H9 (cell line): ENCODE measurements at regions not wholly inside any gene's neighbourhood (a gene's known extent, or its start where the extent isn't known, plus 50 kb on each side); places are given as distances from the start of the nearest gene placed in this dataset.

Experiments
- DNase-seq: peaks from one replicate; pipeline ENCODE4 v3.0.0-alpha.2; 2017
- H2AFZ ChIP-seq: one replicate; pipeline ENCODE4 v1.6.1; 2013; ENCODE audit warnings: mild to moderate bottlenecking, low read length, control low read depth, moderate library complexity
- H2AK5ac ChIP-seq: 2 replicates; pipeline ENCODE4 v1.6.1; 2013; ENCODE audit warnings: low read length, control low read depth, mixed read lengths; ENCODE audit not compliant: insufficient read length
- H2BK120ac ChIP-seq: one replicate; pipeline ENCODE4 v1.6.1; 2013; ENCODE audit warnings: low read depth, mild to moderate bottlenecking, low read length, control low read depth, inconsistent platforms; ENCODE audit not compliant: poor library complexity, severe bottlenecking
- H2BK12ac ChIP-seq: 2 replicates; pipeline ENCODE4 v1.6.1; 2013; ENCODE audit warnings: low read length, control low read depth, mixed read lengths, low read depth; ENCODE audit not compliant: insufficient read length
- H2BK15ac ChIP-seq: 2 replicates; pipeline ENCODE4 v1.6.1; 2013; ENCODE audit warnings: low read depth, low read length, control low read depth
- H2BK20ac ChIP-seq: one replicate; pipeline ENCODE4 v1.6.1; 2013; ENCODE audit warnings: low read depth, mild to moderate bottlenecking, low read length, control low read depth, inconsistent platforms; ENCODE audit not compliant: poor library complexity, severe bottlenecking
- H2BK5ac ChIP-seq: 2 replicates; pipeline ENCODE4 v1.6.1; 2013; ENCODE audit warnings: low read length, control low read depth, mixed read lengths; ENCODE audit not compliant: insufficient read length
- H3K14ac ChIP-seq: 2 replicates; pipeline ENCODE4 v1.6.1; 2013; ENCODE audit warnings: low read length, control low read depth; ENCODE audit not compliant: insufficient read depth
- H3K18ac ChIP-seq: 2 replicates; pipeline ENCODE4 v1.6.1; 2013; ENCODE audit warnings: low read depth, mild to moderate bottlenecking, mixed read lengths, low read length, control low read depth; ENCODE audit not compliant: insufficient read length
- H3K23ac ChIP-seq: 2 replicates; pipeline ENCODE4 v1.6.1; 2013; ENCODE audit warnings: low read length, control low read depth, mixed read lengths, low read depth; ENCODE audit not compliant: insufficient read length
- H3K23me2 ChIP-seq: 2 replicates; pipeline ENCODE4 v1.6.1; 2013; ENCODE audit warnings: low read depth, mild to moderate bottlenecking, mixed read lengths, low read length, control low read depth; ENCODE audit not compliant: insufficient read length, poor library complexity, severe bottlenecking
- H3K27ac ChIP-seq: 2 replicates; pipeline ENCODE4 v1.5.1; 2013; ENCODE audit warnings: low read length, control low read depth, mixed read lengths, low read depth; ENCODE audit not compliant: insufficient read length
- H3K27me3 ChIP-seq: 2 replicates; pipeline ENCODE4 v1.6.1; 2013; ENCODE audit warnings: low read length, control low read depth, inconsistent platforms; ENCODE audit not compliant: insufficient read depth
- H3K4ac ChIP-seq: 2 replicates; pipeline ENCODE4 v1.6.1; 2013; ENCODE audit warnings: low read depth, mild to moderate bottlenecking, control low read depth, inconsistent platforms, low read length, moderate library complexity
- H3K4me1 ChIP-seq: 2 replicates; pipeline ENCODE4 v1.6.1; 2013; ENCODE audit warnings: low read length, control low read depth, inconsistent platforms; ENCODE audit not compliant: insufficient read depth
- H3K4me2 ChIP-seq: 2 replicates; pipeline ENCODE4 v1.6.1; 2013; ENCODE audit warnings: low read length, control low read depth, mixed read lengths; ENCODE audit not compliant: insufficient read length, insufficient read depth
- H3K56ac ChIP-seq: 2 replicates; pipeline ENCODE4 v1.6.1; 2013; ENCODE audit warnings: low read depth, mild to moderate bottlenecking, mixed read lengths, low read length, control low read depth; ENCODE audit not compliant: insufficient read length
- H3K79me1 ChIP-seq: 2 replicates; pipeline ENCODE4 v1.6.1; 2013; ENCODE audit warnings: low read depth, mild to moderate bottlenecking, moderate library complexity, low read length, control low read depth, inconsistent platforms; ENCODE audit not compliant: insufficient read depth, poor library complexity, severe bottlenecking
- H3K79me2 ChIP-seq: 2 replicates; pipeline ENCODE4 v1.6.1; 2013; ENCODE audit warnings: low read length, control low read depth, inconsistent platforms; ENCODE audit not compliant: insufficient read depth
- H3K9ac ChIP-seq: 2 replicates; pipeline ENCODE4 v1.6.1; 2013; ENCODE audit warnings: low read length, control low read depth, mixed read lengths; ENCODE audit not compliant: insufficient read length; ENCODE audit errors: extremely low read depth
- H3K9me3 ChIP-seq: one replicate; pipeline ENCODE4 v1.6.1; 2013; ENCODE audit warnings: low read depth, low read length, inconsistent platforms; ENCODE audit not compliant: control insufficient read depth
- H3T11ph ChIP-seq: one replicate; pipeline ENCODE4 v1.6.1; 2013; ENCODE audit warnings: mild to moderate bottlenecking, low read length, control low read depth, inconsistent platforms
- H4K20me1 ChIP-seq: one replicate; pipeline ENCODE4 v1.6.1; 2013; ENCODE audit not compliant: control insufficient read depth, insufficient read length, insufficient read depth
- H4K5ac ChIP-seq: 2 replicates; pipeline ENCODE4 v1.6.1; 2013; ENCODE audit warnings: low read depth, mild to moderate bottlenecking, mixed read lengths, low read length, control low read depth; ENCODE audit not compliant: insufficient read length
- H4K8ac ChIP-seq: replicated peaks from 2 replicates; pipeline ENCODE4 v1.6.1; 2013; ENCODE audit warnings: low read length, control low read depth, mixed read lengths, low read depth; ENCODE audit not compliant: insufficient read length
- H4K91ac ChIP-seq: 2 replicates; pipeline ENCODE4 v1.6.1; 2013; ENCODE audit warnings: low read depth, mild to moderate bottlenecking, moderate library complexity, mixed read lengths, low read length, control low read depth; ENCODE audit not compliant: insufficient read length
- H3K27ac Mint-ChIP-seq, 3 experiments: 2 replicates in 2 of 3; 3 replicates in 1 of 3; pipeline ENCODE4 v1.8.0; 2020 to 2021; ENCODE audit warnings: mixed read lengths in 3 of 3, mild to moderate bottlenecking in 1 of 3, moderate library complexity in 1 of 3
- H3K27me3 Mint-ChIP-seq: 2 replicates; pipeline ENCODE4 v1.8.0; 2021; ENCODE audit warnings: low read depth, mild to moderate bottlenecking, moderate library complexity, mixed read lengths
- H3K36me3 Mint-ChIP-seq, 3 experiments: 2 replicates in 2 of 3; 3 replicates in 1 of 3; pipeline ENCODE4 v1.8.0; 2020 to 2021; ENCODE audit warnings: low read depth in 3 of 3, mixed read lengths in 3 of 3; ENCODE audit not compliant: insufficient read depth in 1 of 3
- H3K4me1 Mint-ChIP-seq, 2 experiments: 2 replicates each; pipeline ENCODE4 v1.8.0; 2020; ENCODE audit warnings: mixed read lengths in 2 of 2
- H3K4me3 Mint-ChIP-seq, 2 experiments: 2 replicates in 1 of 2; 3 replicates in 1 of 2; pipeline ENCODE4 v1.8.0; 2020 to 2021; ENCODE audit warnings: mild to moderate bottlenecking in 2 of 2, mixed read lengths in 2 of 2, moderate library complexity in 1 of 2
- H3K9me3 Mint-ChIP-seq, 2 experiments: 2 replicates in 1 of 2; 3 replicates in 1 of 2; pipeline ENCODE4 v1.8.0; 2020; ENCODE audit warnings: mild to moderate bottlenecking in 2 of 2, mixed read lengths in 2 of 2, moderate library complexity in 1 of 2
- CTCF ChIP-seq: fragments of 200-600 bp; sonication (generic); conservative IDR thresholded peaks from 3 replicates; pipeline ENCODE4 v1.8.0; 2021; ENCODE audit warnings: antibody characterized with exemption, mild to moderate bottlenecking
- WGBS: extraction: QIAGEN DNeasy Blood & Tissue Kit; methylation state at CpG from one replicate; pipeline ENCODE4 v1.1.7; 2013; ENCODE audit warnings: missing lambda C conversion rate, low lambda C conversion rate, mixed read lengths; ENCODE audit not compliant: insufficient read length; ENCODE audit errors: extremely low coverage; 5-methylcytosine and 5-hydroxymethylcytosine counted together

GRCh38 chr17:72561266-72561665, 440.4 kb downstream of the SOX9 start:
- Mint-ChIP-seq H3K27me3 (peaks cover 2% of the 10 kb centered on the region; the same call in 1 of the 2 replicates), H3K36me3 (no peaks in the 10 kb centered on the region), H3K4me3 (no peak overlapping the region), H3K27ac (no peak overlapping the region), H3K9me3 (no peaks in the 10 kb centered on the region), H3K4me1 (peaks cover 5 to 7% of the 10 kb centered on the region in 2 experiments; a peak in 3 of 4 replicates)
- H3K27me3 ChIP-seq = no peaks in the 10 kb centered on the region
- H3K4me2 ChIP-seq = no peak overlapping the region
- H2BK5ac ChIP-seq = no peak overlapping the region
- H3K18ac ChIP-seq = no peak overlapping the region
- H4K91ac ChIP-seq = no peak overlapping the region
- DNase-seq = no peak
- no peak overlapping the region for H4K5ac ChIP-seq
- no peaks in the 10 kb centered on the region for H4K20me1 ChIP-seq
- no peak overlapping the region for H2AK5ac ChIP-seq
- no peak overlapping the region for H2BK20ac ChIP-seq
- no peak overlapping the region for H3K23ac ChIP-seq
- no peaks in the 10 kb centered on the region for H3K9me3 ChIP-seq
- no peaks in the 10 kb centered on the region for H3K79me2 ChIP-seq
- no peaks in the 10 kb centered on the region for H3K79me1 ChIP-seq
- H2BK15ac ChIP-seq = no peak overlapping the region
- H3K9ac ChIP-seq = no peak overlapping the region
- no peak overlapping the region for H2BK12ac ChIP-seq
- no peak for TF ChIP-seq CTCF
- H3K27ac ChIP-seq = no peak overlapping the region
- no CpG with 5 or more reads among the region's 5 CpGs for WGBS
- H3K23me2 ChIP-seq = no peaks in the 10 kb centered on the region
- H2AFZ ChIP-seq = no peak overlapping the region
- no peak overlapping the region for H3K14ac ChIP-seq
- no peaks in the 10 kb centered on the region for H3K4me1 ChIP-seq
- H3K56ac ChIP-seq = no peak overlapping the region
- no peak overlapping the region for H4K8ac ChIP-seq
- H2BK120ac ChIP-seq = no peak overlapping the region
- no peak overlapping the region for H3K4ac ChIP-seq
- H3T11ph ChIP-seq = no peak overlapping the region
